ENCODE measurements at regions not wholly inside any gene's neighbourhood (a gene's known extent, or its start where the extent isn't known, plus 50 kb on each side); places are given as distances from the start of the nearest gene placed in this dataset.

DNA sequence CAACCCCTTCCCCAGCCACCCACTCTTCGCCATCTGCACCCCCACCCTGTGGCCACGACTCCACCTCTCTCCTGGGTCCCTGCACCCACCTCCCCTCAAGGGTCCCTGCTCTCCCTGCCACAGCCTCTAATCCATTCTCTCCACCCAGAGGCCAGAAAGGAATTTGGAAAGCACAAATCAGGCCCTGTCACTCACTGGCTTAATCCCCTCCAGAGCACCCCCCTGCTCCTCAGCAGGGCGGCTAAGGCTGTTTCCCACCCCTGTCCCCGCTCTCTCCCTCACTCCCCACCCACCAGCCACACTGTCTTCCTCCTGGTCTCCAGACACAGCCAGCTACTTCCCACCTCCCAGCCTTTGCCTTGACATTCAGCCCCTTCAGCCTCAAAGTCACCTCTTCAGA, 150.0 kb upstream of the LINGO1 start:
- no peaks in the 10 kb centered on the region for H3F3A ChIP-seq (ENCODE audit: insufficient read depth, low read length, poor library complexity, severe bottlenecking)
- H3K4me2 ChIP-seq (ENCODE audit: low read length), result no peak overlapping the region
- no peak overlapping the region for H3K27ac ChIP-seq (ENCODE audit: low read length)
- no peaks in the 10 kb centered on the region for H3K27me3 ChIP-seq (ENCODE audit: insufficient read depth, low read depth, low read length)
- H4K20me1 ChIP-seq (ENCODE audit: insufficient read depth), result no peaks in the 10 kb centered on the region
- TF ChIP-seq SMC3 (conservative IDR thresholded peaks at IDR 0.05; ENCODE audit: poor library complexity) (no peak), POLR2AphosphoS5 (IDR thresholded peaks at IDR 0.05) (no peak), REST (IDR thresholded peaks at IDR 0.05; ENCODE audit: borderline replicate concordance) (no peak), MXI1 (conservative IDR thresholded peaks at IDR 0.05; ENCODE audit: poor library complexity, severe bottlenecking) (no peak), TAF1 (IDR thresholded peaks at IDR 0.05; ENCODE audit: low read depth) (no peak), EP300 (conservative IDR thresholded peaks at IDR 0.05; ENCODE audit: poor library complexity, severe bottlenecking) (no peak), EZH2 (IDR thresholded peaks at IDR 0.05; ENCODE audit: borderline replicate concordance, insufficient read depth, low read length, poor library complexity, severe bottlenecking) (no peak), CTCF (IDR thresholded peaks at IDR 0.05; ENCODE audit: poor library complexity, severe bottlenecking) (no peak), RAD21 (conservative IDR thresholded peaks at IDR 0.05) (no peak)
- no peak overlapping the region for H3K4me3 ChIP-seq (ENCODE audit: low read length)
- peaks cover 6% of the 10 kb centered on the region for H3K9me3 ChIP-seq (ENCODE audit: low read length)
- H3K79me2 ChIP-seq (replicated peaks; ENCODE audit: insufficient read depth, low read length), result no peaks in the 10 kb centered on the region
- H3K9ac ChIP-seq (ENCODE audit: low read length), result no peak overlapping the region
- no peaks in the 10 kb centered on the region for H3K9me2 ChIP-seq (ENCODE audit: insufficient read depth, low read length)
- peaks cover 5% of the 10 kb centered on the region for H3K36me3 ChIP-seq (ENCODE audit: insufficient read depth, low read length)
- H2AFZ ChIP-seq (ENCODE audit: low read depth, low read length), result no peak overlapping the region

DNA sequence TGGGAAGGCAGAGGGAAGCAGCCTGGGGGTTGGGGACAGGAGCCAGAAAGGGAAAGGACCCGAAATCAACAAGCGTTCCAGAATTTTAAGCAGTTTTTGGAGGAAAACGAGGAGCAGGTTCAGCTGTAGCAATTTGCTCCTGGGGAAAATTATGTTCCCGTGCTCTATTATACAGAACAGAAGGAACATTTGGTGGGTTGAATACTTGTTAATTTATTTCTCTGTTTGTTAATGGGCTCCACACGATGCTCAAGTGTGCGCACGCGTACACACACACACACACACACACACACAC, 149.2 kb upstream of the LINGO1 start:
- H3K36me3 ChIP-seq (ENCODE audit: insufficient read depth, low read length), result peaks cover 5% of the 10 kb centered on the region
- H3K4me3 ChIP-seq (ENCODE audit: low read length), result no peak overlapping the region

More for the DNA sequence above, 149.2 kb upstream of the LINGO1 start:
- Histone ChIP-seq H3K9me2 (ENCODE audit: insufficient read depth, low read length) (no peaks in the 10 kb centered on the region), H3K27ac (ENCODE audit: low read length) (no peak overlapping the region), H3F3A (ENCODE audit: insufficient read depth, low read length, poor library complexity, severe bottlenecking) (no peaks in the 10 kb centered on the region), H3K79me2 (replicated peaks; ENCODE audit: insufficient read depth, low read length) (no peaks in the 10 kb centered on the region), H3K9me3 (ENCODE audit: low read length) (peaks cover 6% of the 10 kb centered on the region), H4K20me1 (ENCODE audit: insufficient read depth) (no peaks in the 10 kb centered on the region), H3K9ac (ENCODE audit: low read length) (no peak overlapping the region), H2AFZ (ENCODE audit: low read depth, low read length) (no peak overlapping the region), H3K4me2 (ENCODE audit: low read length) (no peak overlapping the region), H3K27me3 (ENCODE audit: insufficient read depth, low read depth, low read length) (no peaks in the 10 kb centered on the region)
- TF ChIP-seq EP300 (conservative IDR thresholded peaks at IDR 0.05; ENCODE audit: poor library complexity, severe bottlenecking), result no peak
- TF ChIP-seq SMC3 (conservative IDR thresholded peaks at IDR 0.05; ENCODE audit: poor library complexity), result no peak
- TF ChIP-seq TAF1 (IDR thresholded peaks at IDR 0.05; ENCODE audit: low read depth), result no peak
- no peak for TF ChIP-seq POLR2AphosphoS5 (IDR thresholded peaks at IDR 0.05)
- TF ChIP-seq MXI1 (conservative IDR thresholded peaks at IDR 0.05; ENCODE audit: poor library complexity, severe bottlenecking), result no peak
- no peak for TF ChIP-seq REST (IDR thresholded peaks at IDR 0.05; ENCODE audit: borderline replicate concordance)
- TF ChIP-seq CTCF (IDR thresholded peaks at IDR 0.05; ENCODE audit: poor library complexity, severe bottlenecking), result no peak
- TF ChIP-seq EZH2 (IDR thresholded peaks at IDR 0.05; ENCODE audit: borderline replicate concordance, insufficient read depth, low read length, poor library complexity, severe bottlenecking), result no peak
- no peak for TF ChIP-seq RAD21 (conservative IDR thresholded peaks at IDR 0.05)

Data from neural cell (in vitro differentiated cells).